Renal cortical epithelial cell (primary cell): ENCODE measurements at regions not wholly inside any gene's neighbourhood (a gene's known extent, or its start where the extent isn't known, plus 50 kb on each side); places are given as distances from the start of the nearest gene placed in this dataset.
"Not testable (repeated sequence)": the region's sequence is repeated elsewhere in the genome, so short reads cannot be mapped to it uniquely, and the experiment has no call there.

ENCODE experiments used
- DNase-seq: peaks from one replicate; pipeline ENCODE4 v3.0.0-alpha.2; 2011; ENCODE audit warnings: low read depth

- peak; percentile 68 for DNase-seq
Observed at GRCh38 chr11:129729216-129729615, 86.4 kb upstream of the TMEM45B start.

GRCh38 chr11:129729823-129730222 is 85.8 kb upstream of the TMEM45B start:
- no peak for DNase-seq

- DNase-seq, result peak; percentile 34
Observed at GRCh38 chr11:129731316-129731715, 84.3 kb upstream of the TMEM45B start.

- DNase-seq, result no peak
Observed at GRCh38 chr11:129732941-129733340, 82.7 kb upstream of the TMEM45B start.

GRCh38 chr11:129733384-129733783 is 82.3 kb upstream of the TMEM45B start:
- no peak for DNase-seq

- no peak for DNase-seq
Observed at GRCh38 chr11:129733981-129734380, 81.7 kb upstream of the TMEM45B start.

GRCh38 chr11:129734654-129735053 is 81.0 kb upstream of the TMEM45B start:
- no peak for DNase-seq

- no peak for DNase-seq
Observed at GRCh38 chr11:129737831-129738230, 77.8 kb upstream of the TMEM45B start.

GRCh38 chr11:129738242-129738641 is 77.4 kb upstream of the TMEM45B start:
- DNase-seq, result no peak

- DNase-seq, result no peak
Observed at GRCh38 chr11:129739339-129739738, 76.3 kb upstream of the TMEM45B start.

GRCh38 chr11:129740125-129740719 is 75.4 kb upstream of the TMEM45B start:
- no peak for DNase-seq

- DNase-seq, result no peak
Observed at GRCh38 chr11:129743112-129743815, 72.4 kb upstream of the TMEM45B start.

- no peak for DNase-seq
Observed at GRCh38 chr11:129747071-129747470, 68.6 kb upstream of the TMEM45B start.

- no peak for DNase-seq
Observed at GRCh38 chr11:129749141-129749540, 66.5 kb upstream of the TMEM45B start.

- DNase-seq, result peak; percentile 37
Observed at GRCh38 chr11:129750343-129751292, 65.0 kb upstream of the TMEM45B start.

GRCh38 chr11:129751511-129751910 is 64.1 kb upstream of the TMEM45B start:
- DNase-seq, result no peak

- not testable (repeated sequence) for DNase-seq
Observed at GRCh38 chr11:129763569-129763968, 52.1 kb upstream of the TMEM45B start.

- DNase-seq, result not testable (repeated sequence)
Observed at GRCh38 chr11:129764204-129764603, 51.4 kb upstream of the TMEM45B start.
